PFSK-1 (cell line): ENCODE measurements at regions not wholly inside any gene's neighbourhood (a gene's known extent, or its start where the extent isn't known, plus 50 kb on each side); places are given as distances from the start of the nearest gene placed in this dataset.

Experiments used
- POLR2AphosphoS5 ChIP-seq: IDR thresholded peaks from 2 replicates; pipeline ENCODE4 v1.6.1; 2012; ENCODE audit warnings: low read depth, mild to moderate bottlenecking, control low read depth, low read length, moderate library complexity
- REST ChIP-seq, 2 experiments: IDR thresholded peaks; 2 replicates each; pipeline versions ENCODE4 v1.6.1 to v1.8.0; 2011 to 2012; ENCODE audit warnings: low read depth in 2 of 2, low read length in 2 of 2, control low read depth in 1 of 2, inconsistent platforms in 1 of 2, mild to moderate bottlenecking in 1 of 2, moderate library complexity in 1 of 2; ENCODE audit not compliant: insufficient read depth in 1 of 2
- SIN3A ChIP-seq: IDR thresholded peaks from 2 replicates; pipeline ENCODE4 v1.6.1; 2012; ENCODE audit warnings: mild to moderate bottlenecking, low read length, moderate library complexity, borderline replicate concordance; ENCODE audit not compliant: insufficient read depth
- TAF1 ChIP-seq: IDR thresholded peaks from 2 replicates; pipeline ENCODE4 v1.6.1; 2012; ENCODE audit warnings: low read length, control low read depth, borderline replicate concordance; ENCODE audit not compliant: insufficient read depth

GRCh38 chr9:129354498-129354897 is 176.4 kb upstream of the IER5L start:
- TF ChIP-seq POLR2AphosphoS5: no peak
- no peak for TF ChIP-seq TAF1
- no peak for TF ChIP-seq REST (IDR thresholded peaks at IDR 0.05; ENCODE audit: insufficient read depth in 1 of 2, low read depth in 2 of 2, low read length in 2 of 2)
- no peak for TF ChIP-seq SIN3A
